Testis (tissue), 2 donors: ENCODE measurements at regions not wholly inside any gene's neighbourhood (a gene's known extent, or its start where the extent isn't known, plus 50 kb on each side); places are given as distances from the start of the nearest gene placed in this dataset.

ENCODE experiments used
- DNase-seq: peaks from one replicate; pipeline ENCODE4 v3.0.0-alpha.2; 2019
- H3K27ac ChIP-seq, 2 donors: fragments of 200-600 bp; sonication (generic); one replicate each; pipeline ENCODE4 v1.5.1; 2019
- H3K27me3 ChIP-seq: fragments of 200-600 bp; sonication (generic); one replicate; pipeline ENCODE4 v1.5.1; 2019
- H3K36me3 ChIP-seq: fragments of 200-600 bp; sonication (generic); one replicate; pipeline ENCODE4 v1.5.1; 2017; ENCODE audit warnings: low read depth; ENCODE audit errors: missing control alignments
- H3K4me1 ChIP-seq: fragments of 200-600 bp; sonication (generic); one replicate; pipeline ENCODE4 v1.5.1; 2019
- H3K4me3 ChIP-seq, 2 donors: fragments of 200-600 bp; sonication (generic); one replicate each; pipeline ENCODE4 v1.5.1; 2017 to 2019
- H3K9me3 ChIP-seq: fragments of 200-600 bp; sonication (generic); one replicate; pipeline ENCODE4 v1.5.1; 2017
- CTCF ChIP-seq, 3 experiments: fragments of 450-650 bp in 2 of 3; fragments of 200-600 bp in 1 of 3; sonication (generic) in 1 of 3; IDR thresholded peaks; one replicate each; pipeline ENCODE4 v1.5.1; 2016 to 2019; ENCODE audit warnings: antibody characterized with exemption in 3 of 3, mild to moderate bottlenecking in 2 of 3, moderate library complexity in 1 of 3
- POLR2A ChIP-seq: fragments of 450-650 bp; IDR thresholded peaks from one replicate; pipeline ENCODE4 v1.6.1; 2017; ENCODE audit warnings: antibody characterized with exemption, mild to moderate bottlenecking, moderate library complexity
- WGBS, 2 donors: methylation state at CpG; one replicate each; pipeline ENCODE4 v1.1.5; 2018; 5-methylcytosine and 5-hydroxymethylcytosine counted together
- intact Hi-C: fragments of 100-400 bp; cut with DNase I; formaldehyde crosslinking; loops from one replicate; pipeline ENCODE4 v1.15.1; 2023; ENCODE audit warnings: low total_unique reads

- H3K27ac ChIP-seq, result no peak overlapping the region
- intact Hi-C loops, result no loop called here
- no peaks in the 10 kb centered on the region for H3K36me3 ChIP-seq
- no peaks in the 10 kb centered on the region for H3K4me1 ChIP-seq
- H3K4me3 ChIP-seq, result no peak overlapping the region
- TF ChIP-seq CTCF (IDR thresholded peaks at IDR 0.05), result no peak
- TF ChIP-seq POLR2A, result no peak
- WGBS, 2 donors, result 90 to 92% methylated on average over 3 of the region's 3 CpGs
- no peaks in the 10 kb centered on the region for H3K9me3 ChIP-seq
- H3K27me3 ChIP-seq, result no peaks in the 10 kb centered on the region
- no peak for DNase-seq
These were observed 159.6 kb downstream of the ACTL7B start for GRCh38 chr9:108696156-108696555.

- 56 to 64% methylated on average over 5 of the region's 5 CpGs for WGBS, 2 donors
- no peak overlapping the region for H3K27ac ChIP-seq
- no peak overlapping the region for H3K4me3 ChIP-seq
- no peak for TF ChIP-seq POLR2A
- TF ChIP-seq CTCF (IDR thresholded peaks at IDR 0.05), result no peak
- H3K27me3 ChIP-seq, result no peaks in the 10 kb centered on the region
- no peaks in the 10 kb centered on the region for H3K9me3 ChIP-seq
- no peak for DNase-seq
- H3K4me1 ChIP-seq, result no peaks in the 10 kb centered on the region
- intact Hi-C loops, result no loop called here
- no peaks in the 10 kb centered on the region for H3K36me3 ChIP-seq
These were observed 161.6 kb downstream of the ACTL7B start for GRCh38 chr9:108694170-108694569.

- Histone ChIP-seq H3K4me3 (no peak overlapping the region), H3K9me3 (no peaks in the 10 kb centered on the region), H3K4me1 (no peaks in the 10 kb centered on the region), H3K27me3 (no peaks in the 10 kb centered on the region), H3K36me3 (no peaks in the 10 kb centered on the region), H3K27ac (no peak overlapping the region)
- TF ChIP-seq POLR2A, result no peak
- TF ChIP-seq CTCF (IDR thresholded peaks at IDR 0.05), result no peak
- no peak for DNase-seq
- WGBS, 2 donors, result 94 to 95% methylated on average over 7 of the region's 7 CpGs
- intact Hi-C loops, result no loop called here
These were observed 164.2 kb downstream of the ACTL7B start for GRCh38 chr9:108691614-108692013.

DNA sequence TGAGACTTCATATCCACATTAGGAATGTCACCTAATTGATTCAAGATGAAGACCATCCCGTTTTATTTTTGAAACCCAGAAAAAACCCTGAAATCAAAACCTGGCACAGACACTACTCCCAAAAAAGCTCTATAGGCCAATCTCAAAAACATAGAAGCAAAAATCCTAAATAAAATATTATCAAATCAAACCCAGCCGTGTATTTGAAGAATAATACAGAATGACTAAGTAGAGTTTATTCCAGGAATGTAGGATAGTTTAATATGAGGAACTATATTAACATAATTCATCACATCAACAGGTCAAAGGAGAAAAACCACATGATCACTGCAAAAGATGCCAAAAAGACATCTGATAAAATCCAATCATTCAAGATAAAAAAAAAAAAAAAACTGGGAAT lies 167.1 kb downstream of the ACTL7B start:
- intact Hi-C loops, result no loop called here
- Histone ChIP-seq H3K27ac (no peak overlapping the region), H3K9me3 (no peaks in the 10 kb centered on the region), H3K4me1 (no peaks in the 10 kb centered on the region), H3K4me3 (no peak overlapping the region), H3K27me3 (no peaks in the 10 kb centered on the region), H3K36me3 (no peaks in the 10 kb centered on the region)
- no peak for DNase-seq
- 86 to 89% methylated on average over 2 of the region's 2 CpGs for WGBS, 2 donors
- no peak for TF ChIP-seq CTCF (IDR thresholded peaks at IDR 0.05)
- TF ChIP-seq POLR2A, result no peak

DNA sequence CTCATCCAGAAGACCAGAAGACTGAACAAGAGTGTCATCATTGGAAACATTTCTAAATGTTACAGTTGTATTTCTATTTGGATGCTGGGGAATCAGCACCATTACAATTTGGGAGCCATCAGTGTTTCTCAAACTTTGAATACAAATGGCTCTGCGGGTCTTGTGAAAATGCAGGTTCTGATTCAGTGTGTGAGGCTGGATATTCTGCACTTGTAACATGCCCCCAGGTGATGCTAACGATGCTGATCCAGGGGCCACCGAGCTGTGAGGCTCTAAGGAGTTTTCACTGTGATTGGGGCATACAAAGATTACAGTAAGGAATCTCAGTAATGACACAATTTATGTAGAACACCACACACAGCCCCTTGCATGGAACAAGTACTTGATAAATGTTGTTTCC lies 167.7 kb downstream of the ACTL7B start:
- Histone ChIP-seq H3K36me3 (no peaks in the 10 kb centered on the region), H3K27me3 (no peaks in the 10 kb centered on the region), H3K9me3 (no peaks in the 10 kb centered on the region), H3K27ac (no peak overlapping the region), H3K4me1 (no peaks in the 10 kb centered on the region), H3K4me3 (no peak overlapping the region)
- intact Hi-C loops, result no loop called here
- no peak for DNase-seq
- 86 to 89% methylated on average over 3 of the region's 3 CpGs for WGBS, 2 donors
- no peak for TF ChIP-seq CTCF (IDR thresholded peaks at IDR 0.05)
- TF ChIP-seq POLR2A, result no peak
